ENCODE measurements at regions not wholly inside any gene's neighbourhood (a gene's known extent, or its start where the extent isn't known, plus 50 kb on each side); places are given as distances from the start of the nearest gene placed in this dataset.
"Not testable (repeated sequence)": the region's sequence is repeated elsewhere in the genome, so short reads cannot be mapped to it uniquely, and the experiment has no call there.

- DNase-seq (ENCODE audit: low spot score): no peak
- no peak for FAIRE-seq
These were observed 111.3 kb upstream of the WARS2 start for GRCh38 chr1:119251751-119252150.

DNA sequence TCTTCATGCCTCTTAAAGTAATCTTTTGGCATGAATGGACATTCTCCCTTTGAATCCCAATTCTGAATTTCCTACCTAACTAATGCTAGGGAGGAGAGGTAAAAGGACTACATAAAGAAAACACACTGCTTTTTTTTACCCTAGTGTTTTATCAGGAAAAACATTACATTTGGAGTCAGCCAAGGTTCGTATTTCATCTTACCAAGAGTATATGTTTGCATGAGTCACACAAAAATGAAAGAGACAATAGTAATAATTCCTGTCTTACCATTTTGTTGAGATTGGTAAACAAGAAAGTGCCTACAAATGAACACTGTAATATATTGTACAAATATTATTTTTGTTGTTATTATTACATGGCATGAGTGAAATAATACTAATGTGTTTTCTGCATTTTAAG lies 112.9 kb upstream of the WARS2 start:
- no peak for FAIRE-seq
- DNase-seq (ENCODE audit: low spot score): no peak

DNA sequence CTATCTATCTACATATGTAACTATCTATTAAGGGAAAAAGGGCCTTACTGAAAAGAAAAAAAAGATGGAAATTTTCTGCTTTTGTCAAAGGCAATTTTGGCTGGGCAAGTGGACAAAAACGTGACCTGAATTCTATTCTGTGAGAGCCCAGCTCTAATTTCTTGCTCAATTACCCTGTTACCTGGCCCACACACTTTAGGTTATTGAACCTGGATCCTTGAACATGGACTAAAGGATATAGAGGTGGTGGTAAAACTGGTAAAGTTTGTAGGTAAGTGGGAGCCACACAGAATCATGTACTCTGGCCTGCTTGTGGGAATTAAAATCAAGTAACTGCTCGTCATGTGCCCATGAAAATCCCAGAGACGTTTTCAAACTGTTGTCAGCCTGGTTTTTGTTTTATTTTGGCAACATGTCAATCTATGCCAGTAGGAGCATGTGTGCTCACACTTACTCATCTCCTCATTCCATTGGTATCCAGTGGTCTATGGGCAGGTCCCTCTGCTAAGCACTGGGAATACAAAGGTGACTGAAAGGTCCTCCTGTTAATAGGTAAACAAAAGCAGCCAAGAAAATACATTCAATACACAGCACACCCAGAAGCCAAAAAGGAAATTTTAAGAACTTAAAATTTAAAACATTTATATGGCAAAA lies 113.7 kb upstream of the WARS2 start:
- DNase-seq (ENCODE audit: low spot score) (peak; percentile 30), FAIRE-seq (no peak)

- FAIRE-seq; DNase-seq (ENCODE audit: low spot score): not testable (repeated sequence)
These were observed 112.5 kb upstream of the HAO2 start for GRCh38 chr1:119256089-119256488.

DNA sequence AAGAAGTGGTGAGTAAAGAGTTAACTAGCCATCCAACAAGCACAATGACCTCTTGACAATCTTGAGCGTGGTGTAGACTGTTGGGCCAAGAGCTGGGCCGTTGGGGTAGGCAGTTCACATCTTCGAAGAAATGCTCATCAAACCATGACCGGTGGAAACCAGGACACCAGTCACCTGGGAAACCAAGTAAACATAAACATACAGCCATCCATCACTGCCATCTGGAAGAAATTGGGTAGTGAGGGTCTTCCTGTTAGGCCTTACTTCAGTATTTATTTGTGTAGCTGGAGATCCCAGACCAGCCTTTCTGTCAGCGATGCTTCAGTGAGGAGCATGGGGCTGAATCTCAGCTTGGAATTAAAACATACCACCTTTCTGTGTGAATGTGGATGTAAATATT lies 108.1 kb upstream of the HAO2 start:
- DNase-seq (ENCODE audit: low spot score) (no peak), FAIRE-seq (no peak)

DNA sequence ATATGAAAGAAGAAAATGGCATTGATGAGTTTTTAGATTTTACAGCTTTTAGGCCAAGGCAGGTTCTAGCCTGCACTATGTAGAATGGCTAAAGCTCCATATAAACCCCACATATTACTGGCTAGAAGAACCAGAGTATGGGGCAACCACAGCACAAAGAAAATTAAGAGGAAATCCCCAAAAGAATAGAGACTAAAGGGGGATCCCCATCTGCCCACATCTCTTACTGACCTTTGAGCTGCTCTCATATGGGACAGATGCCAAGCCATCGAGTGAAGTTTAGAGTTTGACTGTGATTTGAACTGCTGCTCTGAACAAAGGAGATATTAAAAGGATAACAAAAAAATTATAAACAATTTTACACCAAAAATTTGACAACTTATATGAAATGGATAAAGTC lies 102.2 kb upstream of the HAO2 start:
- FAIRE-seq (no peak), DNase-seq (ENCODE audit: low spot score) (no peak)

- FAIRE-seq: no peak
These were observed 101.7 kb upstream of the HAO2 start for GRCh38 chr1:119266858-119267257.

DNA sequence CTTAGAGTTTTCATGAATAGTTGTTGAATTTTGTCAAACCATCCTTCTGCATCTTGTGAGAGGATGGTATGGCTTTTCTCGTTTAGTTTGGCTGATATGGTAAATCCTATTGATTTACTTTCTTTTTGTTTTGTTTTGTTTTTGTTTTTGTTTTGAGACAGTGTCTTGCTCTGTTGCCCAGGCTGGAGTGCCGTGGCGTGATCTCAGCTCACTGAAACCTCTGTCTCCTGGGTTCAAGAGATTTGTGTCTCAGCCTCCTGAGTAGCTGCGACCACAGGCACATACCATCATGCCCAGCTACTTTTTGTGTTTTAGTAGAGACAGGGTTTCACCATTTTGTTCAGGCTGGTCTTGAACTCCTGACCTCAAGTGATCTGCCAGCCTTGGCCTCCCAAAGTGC lies 101.3 kb upstream of the HAO2 start:
- FAIRE-seq; DNase-seq (ENCODE audit: low spot score): not testable (repeated sequence)

More at GRCh38 chr1:119266858-119267257, 101.7 kb upstream of the HAO2 start:
- DNase-seq (ENCODE audit: low spot score): no peak

- FAIRE-seq (no peak), DNase-seq (ENCODE audit: low spot score) (no peak)
These were observed 99.7 kb upstream of the HAO2 start for GRCh38 chr1:119268879-119269278.

DNA sequence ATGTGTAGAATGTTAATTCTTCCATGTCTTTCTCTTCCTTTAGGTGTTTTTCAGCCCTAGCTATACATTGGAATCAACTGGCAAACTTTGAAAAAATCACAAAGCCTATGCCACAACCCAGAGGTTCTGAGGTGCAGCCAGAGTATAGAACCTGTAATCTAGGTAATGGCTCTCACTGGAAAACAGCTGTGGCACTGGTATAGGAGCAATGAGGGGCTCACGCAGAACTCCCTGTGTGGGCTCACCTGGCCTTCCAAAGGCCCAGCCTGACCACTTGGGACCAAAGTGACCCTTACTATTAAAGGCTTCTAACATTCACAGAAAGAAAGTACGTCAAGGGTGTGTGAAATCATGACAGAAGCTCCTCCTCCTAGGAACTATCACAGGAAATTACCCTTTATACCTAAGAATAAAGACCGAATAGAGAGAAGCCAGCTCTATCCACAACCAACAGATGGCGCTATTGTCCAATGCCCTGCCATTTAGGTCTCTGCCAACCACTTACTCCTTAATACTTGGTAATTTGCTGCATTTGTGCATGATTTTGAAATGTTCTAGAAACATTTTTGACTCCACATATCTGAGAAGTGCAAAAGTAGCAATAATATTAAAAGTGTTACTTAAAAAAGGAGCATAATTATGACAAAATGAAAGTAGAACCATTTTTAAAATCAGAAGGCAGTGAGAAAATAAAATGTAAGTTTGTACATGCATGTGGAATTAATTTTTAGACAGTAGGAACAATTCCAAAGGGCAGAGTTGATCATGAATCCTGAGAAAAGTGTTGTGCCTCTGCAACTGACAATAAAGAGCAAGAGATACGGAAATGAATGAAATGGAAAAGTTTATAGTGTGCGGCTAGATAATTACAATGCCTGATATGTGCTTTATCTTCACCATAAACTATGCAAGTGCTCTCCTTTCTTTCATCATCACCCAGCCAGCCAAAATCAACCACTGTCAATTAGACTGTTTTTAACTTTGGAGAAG lies 93.1 kb upstream of the HAO2 start:
- FAIRE-seq: no peak
- DNase-seq (ENCODE audit: low spot score): peak; percentile 64

- FAIRE-seq (no peak), DNase-seq (ENCODE audit: low spot score) (no peak)
These were observed 92.0 kb upstream of the HAO2 start for GRCh38 chr1:119276558-119276957.

GRCh38 chr1:119279456-119280381 lies 88.9 kb upstream of the HAO2 start:
- DNase-seq (ENCODE audit: low spot score) (peak; percentile 89), FAIRE-seq (peak; percentile 93)

GRCh38 chr1:119285482-119285881 lies 83.1 kb upstream of the HAO2 start:
- DNase-seq (ENCODE audit: low spot score) (peak; percentile 57), FAIRE-seq (peak; percentile 78)

DNA sequence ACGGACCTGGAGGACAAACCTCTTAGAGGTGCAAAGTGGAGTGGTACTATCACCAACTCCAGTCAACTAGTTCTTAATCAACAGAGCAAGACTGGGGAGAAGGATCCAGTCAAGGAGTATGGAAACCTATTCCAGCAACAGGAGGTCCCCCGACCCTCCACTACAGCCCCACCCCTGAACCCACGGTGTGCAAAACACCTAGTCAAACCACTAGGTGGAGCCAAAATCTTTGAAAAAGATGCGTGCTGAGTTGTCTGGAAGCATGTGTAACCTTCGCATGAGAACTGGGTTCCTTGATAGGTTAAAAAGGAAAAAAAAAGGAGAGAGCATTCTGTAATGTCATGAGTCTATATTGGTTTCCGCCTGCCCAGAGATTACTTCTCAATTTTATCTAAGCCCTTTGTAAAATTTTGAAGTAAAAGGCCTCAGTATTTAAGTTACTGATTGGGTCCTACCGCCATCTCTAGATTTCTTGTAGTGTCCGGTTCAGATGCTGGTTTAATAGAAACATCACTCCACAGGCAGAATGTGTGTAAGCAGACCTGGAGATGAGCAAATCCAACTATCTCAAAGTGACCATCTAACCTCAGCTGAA lies 81.9 kb upstream of the HAO2 start:
- no peak for FAIRE-seq
- DNase-seq (ENCODE audit: low spot score): peak; percentile 53

GRCh38 chr1:119288751-119289150 lies 79.8 kb upstream of the HAO2 start:
- no peak for FAIRE-seq
- no peak for DNase-seq (ENCODE audit: low spot score)

DNA sequence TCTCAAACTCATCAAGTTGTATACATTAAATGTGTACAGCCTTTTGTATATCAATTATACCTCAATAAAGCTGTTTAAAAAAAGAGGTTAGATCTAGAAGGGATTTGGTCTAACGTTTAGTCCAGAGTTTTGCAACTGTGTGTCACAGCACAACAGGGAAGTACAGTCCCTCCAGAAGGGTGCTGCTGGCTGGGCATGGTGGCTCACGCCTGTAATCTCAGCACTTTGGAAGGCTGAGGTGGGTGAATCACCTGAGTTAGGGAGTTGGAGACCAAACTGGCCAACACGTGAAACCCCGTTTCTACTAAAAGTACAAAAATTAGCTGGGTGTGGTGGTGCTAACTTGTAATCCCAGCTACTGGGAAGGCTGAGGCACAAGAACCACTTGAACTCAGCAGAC lies 78.3 kb upstream of the HAO2 start:
- no peak for DNase-seq (ENCODE audit: low spot score)
- no peak for FAIRE-seq

DNA sequence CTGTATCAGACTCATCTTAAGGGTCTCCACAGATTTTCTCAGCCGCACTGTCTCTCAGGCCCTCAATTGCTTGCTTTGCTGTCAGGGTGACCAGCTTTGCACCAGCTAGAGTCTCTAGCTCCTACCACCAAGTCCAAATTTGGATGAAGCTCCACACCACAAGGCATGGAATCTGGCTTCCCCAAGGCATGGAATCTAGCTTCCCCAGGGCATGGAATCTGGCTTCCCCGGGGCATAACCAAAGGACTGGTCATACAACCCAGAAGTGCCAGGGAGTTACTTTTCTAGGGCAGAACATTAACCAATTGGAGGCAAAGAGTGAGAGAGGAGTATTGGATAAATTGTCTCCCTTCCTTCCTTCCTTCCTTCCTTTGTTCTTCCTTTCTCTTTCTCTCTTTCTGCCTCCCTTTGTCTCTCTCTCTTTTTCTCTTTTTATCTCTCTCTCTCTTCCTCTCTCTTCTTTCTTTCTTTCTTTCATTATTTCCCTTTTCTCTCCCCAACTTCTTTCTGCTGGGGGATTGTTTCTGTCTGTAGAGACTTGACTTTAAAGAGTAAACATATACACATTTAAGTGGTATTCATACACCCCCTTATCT lies 76.9 kb upstream of the HAO2 start:
- FAIRE-seq: no peak
- DNase-seq (ENCODE audit: low spot score): no peak

GRCh38 chr1:119293797-119294196 lies 74.8 kb upstream of the HAO2 start:
- FAIRE-seq: no peak
- DNase-seq (ENCODE audit: low spot score): no peak

GRCh38 chr1:119294199-119294598 lies 74.4 kb upstream of the HAO2 start:
- no peak for DNase-seq (ENCODE audit: low spot score)
- FAIRE-seq: no peak

- FAIRE-seq: peak; percentile 50
These were observed 73.9 kb upstream of the HAO2 start for GRCh38 chr1:119294722-119295121.

More at GRCh38 chr1:119294722-119295121, 73.9 kb upstream of the HAO2 start:
- no peak for DNase-seq (ENCODE audit: low spot score)
